Epithelial cell of prostate (primary cell): ENCODE measurements at regions not wholly inside any gene's neighbourhood (a gene's known extent, or its start where the extent isn't known, plus 50 kb on each side); places are given as distances from the start of the nearest gene placed in this dataset.

ENCODE experiments used
- DNase-seq: peaks from one replicate; pipeline ENCODE4 v3.0.0-alpha.2; 2011; ENCODE audit warnings: low read depth, low spot score
- H3K27ac ChIP-seq: fragments of 450-650 bp; 2 replicates; pipeline ENCODE4 v1.5.1; 2017; ENCODE audit warnings: mild to moderate bottlenecking

- no peak for DNase-seq
- no peak overlapping the region for H3K27ac ChIP-seq
These were observed 357.0 kb upstream of the PTBP2 start for GRCh38 chr1:96364576-96364975.

- no peak overlapping the region for H3K27ac ChIP-seq
- DNase-seq, result no peak
These were observed 356.5 kb upstream of the PTBP2 start for GRCh38 chr1:96365076-96365475.

GRCh38 chr1:96365596-96366390 lies 355.8 kb upstream of the PTBP2 start:
- H3K27ac ChIP-seq, result no peak overlapping the region
- no peak for DNase-seq

GRCh38 chr1:96366516-96366915 lies 355.1 kb upstream of the PTBP2 start:
- DNase-seq, result no peak
- H3K27ac ChIP-seq, result no peak overlapping the region

GRCh38 chr1:96367791-96368190 lies 353.8 kb upstream of the PTBP2 start:
- DNase-seq, result no peak
- H3K27ac ChIP-seq, result no peak overlapping the region

GRCh38 chr1:96370757-96371156 lies 350.8 kb upstream of the PTBP2 start:
- no peak overlapping the region for H3K27ac ChIP-seq
- no peak for DNase-seq

GRCh38 chr1:96372881-96373280 lies 348.7 kb upstream of the PTBP2 start:
- no peak for DNase-seq
- H3K27ac ChIP-seq, result no peak overlapping the region

- DNase-seq, result no peak
- H3K27ac ChIP-seq, result no peak overlapping the region
These were observed 347.4 kb upstream of the PTBP2 start for GRCh38 chr1:96374076-96374762.

GRCh38 chr1:96376846-96377245 lies 344.7 kb upstream of the PTBP2 start:
- no peak overlapping the region for H3K27ac ChIP-seq
- no peak for DNase-seq

- H3K27ac ChIP-seq, result no peak overlapping the region
- DNase-seq, result no peak
These were observed 337.0 kb upstream of the PTBP2 start for GRCh38 chr1:96384611-96385010.

- peak; percentile 95 for DNase-seq
- peak overlapping the region; percentile 24 for H3K27ac ChIP-seq
These were observed 333.8 kb upstream of the PTBP2 start for GRCh38 chr1:96387785-96388184.

- DNase-seq, result no peak
- peak overlapping the region; percentile 24 for H3K27ac ChIP-seq
These were observed 332.9 kb upstream of the PTBP2 start for GRCh38 chr1:96388421-96389310.

- no peak for DNase-seq
- H3K27ac ChIP-seq, result no peak overlapping the region
These were observed 321.5 kb upstream of the PTBP2 start for GRCh38 chr1:96400089-96400488.

- DNase-seq, result no peak
- no peak overlapping the region for H3K27ac ChIP-seq
These were observed 312.5 kb upstream of the PTBP2 start for GRCh38 chr1:96409087-96409486.

GRCh38 chr1:96409689-96410088 lies 311.9 kb upstream of the PTBP2 start:
- no peak for DNase-seq
- no peak overlapping the region for H3K27ac ChIP-seq

GRCh38 chr1:96411006-96411405 lies 310.6 kb upstream of the PTBP2 start:
- H3K27ac ChIP-seq, result no peak overlapping the region
- no peak for DNase-seq

GRCh38 chr1:96414598-96414997 lies 307.0 kb upstream of the PTBP2 start:
- H3K27ac ChIP-seq, result no peak overlapping the region
- no peak for DNase-seq

GRCh38 chr1:96416111-96416595 lies 305.4 kb upstream of the PTBP2 start:
- H3K27ac ChIP-seq, result no peak overlapping the region
- DNase-seq, result peak; percentile 27

- no peak overlapping the region for H3K27ac ChIP-seq
- DNase-seq, result no peak
These were observed 304.7 kb upstream of the PTBP2 start for GRCh38 chr1:96416701-96417444.

GRCh38 chr1:96418969-96419368 lies 302.6 kb upstream of the PTBP2 start:
- no peak for DNase-seq
- no peak overlapping the region for H3K27ac ChIP-seq
